Endodermal cell (in vitro differentiated cells): ENCODE measurements at regions not wholly inside any gene's neighbourhood (a gene's known extent, or its start where the extent isn't known, plus 50 kb on each side); places are given as distances from the start of the nearest gene placed in this dataset.
"Not testable (repeated sequence)": the region's sequence is repeated elsewhere in the genome, so short reads cannot be mapped to it uniquely, and the experiment has no call there.

Source experiments
- DNase-seq: peaks from one replicate; pipeline ENCODE4 v3.0.0-alpha.2; 2017
- H3K27ac ChIP-seq: 2 replicates; pipeline ENCODE4 v1.5.1; 2013; ENCODE audit warnings: mild to moderate bottlenecking, low read depth, low read length, moderate library complexity
- H3K27me3 ChIP-seq: 2 replicates; pipeline ENCODE4 v1.6.1; 2013; ENCODE audit warnings: mild to moderate bottlenecking, low read length, moderate library complexity; ENCODE audit not compliant: insufficient read depth, control insufficient read depth, poor library complexity, severe bottlenecking
- H3K36me3 ChIP-seq: 2 replicates; pipeline ENCODE4 v1.7.0; 2013; ENCODE audit warnings: mild to moderate bottlenecking, low read length, moderate library complexity; ENCODE audit not compliant: control insufficient read depth, insufficient read depth
- H3K4me1 ChIP-seq: one replicate; pipeline ENCODE4 v1.7.0; 2013; ENCODE audit warnings: low read length; ENCODE audit not compliant: control insufficient read depth, insufficient read depth
- H3K4me3 ChIP-seq: 2 replicates; pipeline ENCODE4 v1.5.1; 2013; ENCODE audit warnings: mild to moderate bottlenecking, low read length, moderate library complexity
- H3K9ac ChIP-seq: 2 replicates; pipeline ENCODE4 v1.6.1; 2013; ENCODE audit warnings: mild to moderate bottlenecking, low read length, moderate library complexity; ENCODE audit not compliant: poor library complexity, severe bottlenecking; ENCODE audit errors: extremely low read depth
- H3K9me3 ChIP-seq: 2 replicates; pipeline ENCODE4 v1.6.1; 2013; ENCODE audit warnings: mild to moderate bottlenecking, low read length, moderate library complexity; ENCODE audit not compliant: control insufficient read depth
- H3K27ac Mint-ChIP-seq: 2 replicates; pipeline ENCODE4 v1.8.0; 2020; ENCODE audit warnings: mixed read lengths
- H3K27me3 Mint-ChIP-seq: 2 replicates; pipeline ENCODE4 v1.8.0; 2021; ENCODE audit warnings: mild to moderate bottlenecking, mixed read lengths; ENCODE audit not compliant: insufficient read depth
- H3K36me3 Mint-ChIP-seq: 2 replicates; pipeline ENCODE4 v1.8.0; 2020; ENCODE audit warnings: low read depth, mixed read lengths
- H3K4me1 Mint-ChIP-seq: 2 replicates; pipeline ENCODE4 v1.8.0; 2020; ENCODE audit warnings: mixed read lengths
- H3K4me3 Mint-ChIP-seq: 2 replicates; pipeline ENCODE4 v1.8.0; 2020; ENCODE audit warnings: mild to moderate bottlenecking, moderate library complexity, mixed read lengths
- H3K9me3 Mint-ChIP-seq: 2 replicates; pipeline ENCODE4 v1.8.0; 2020; ENCODE audit warnings: mild to moderate bottlenecking, mixed read lengths
- WGBS, 2 experiments: methylation state at CpG; one replicate each; pipeline versions ENCODE4 v1.1.5 to v1.1.7; 2013; ENCODE audit warnings: missing lambda C conversion rate in 2 of 2, mixed read lengths in 1 of 2; ENCODE audit not compliant: insufficient coverage in 1 of 2, insufficient read length in 1 of 2; 5-methylcytosine and 5-hydroxymethylcytosine counted together
- TF ChIP-seq, protein P1 (sequence below): fragments of 200-600 bp; sonication (generic); conservative IDR thresholded peaks from 2 replicates; pipeline ENCODE4 v1.5.0; 2021; ENCODE audit warnings: antibody characterized with exemption, mild to moderate bottlenecking

DNA sequence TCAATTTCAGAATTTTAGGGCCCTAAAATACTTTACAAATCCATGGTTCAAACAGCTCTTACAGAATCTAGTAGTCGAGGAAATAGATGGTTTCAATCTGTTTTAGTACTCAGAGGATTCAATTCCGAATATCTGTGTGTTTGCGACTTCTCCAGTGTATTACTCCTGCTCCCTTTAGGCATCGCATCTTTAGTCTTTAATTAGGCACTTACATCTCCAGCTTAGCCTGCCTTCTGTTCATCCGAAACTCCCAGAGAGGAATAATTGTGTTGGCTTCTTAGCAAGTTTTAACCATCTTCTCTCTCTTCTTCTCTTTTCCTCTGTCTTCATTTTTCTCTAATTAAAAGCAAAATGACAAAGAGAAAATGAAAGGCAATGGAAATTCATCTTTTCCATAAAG, 1901.3 kb upstream of the TENM3 start:
- no peak overlapping the region for H3K27ac ChIP-seq
- Mint-ChIP-seq H3K9me3 (no peaks in the 10 kb centered on the region), H3K27ac (no peak overlapping the region), H3K4me1 (no peaks in the 10 kb centered on the region), H3K27me3 (no peaks in the 10 kb centered on the region), H3K36me3 (no peaks in the 10 kb centered on the region), H3K4me3 (no peak overlapping the region)
- H3K27me3 ChIP-seq: no peaks in the 10 kb centered on the region
- H3K4me1 ChIP-seq: no peaks in the 10 kb centered on the region
- DNase-seq: no peak
- WGBS, 2 experiments: 90 to 100% methylated on average over 3 to 5 of the region's 5 CpGs
- TF ChIP-seq, protein P1, sequence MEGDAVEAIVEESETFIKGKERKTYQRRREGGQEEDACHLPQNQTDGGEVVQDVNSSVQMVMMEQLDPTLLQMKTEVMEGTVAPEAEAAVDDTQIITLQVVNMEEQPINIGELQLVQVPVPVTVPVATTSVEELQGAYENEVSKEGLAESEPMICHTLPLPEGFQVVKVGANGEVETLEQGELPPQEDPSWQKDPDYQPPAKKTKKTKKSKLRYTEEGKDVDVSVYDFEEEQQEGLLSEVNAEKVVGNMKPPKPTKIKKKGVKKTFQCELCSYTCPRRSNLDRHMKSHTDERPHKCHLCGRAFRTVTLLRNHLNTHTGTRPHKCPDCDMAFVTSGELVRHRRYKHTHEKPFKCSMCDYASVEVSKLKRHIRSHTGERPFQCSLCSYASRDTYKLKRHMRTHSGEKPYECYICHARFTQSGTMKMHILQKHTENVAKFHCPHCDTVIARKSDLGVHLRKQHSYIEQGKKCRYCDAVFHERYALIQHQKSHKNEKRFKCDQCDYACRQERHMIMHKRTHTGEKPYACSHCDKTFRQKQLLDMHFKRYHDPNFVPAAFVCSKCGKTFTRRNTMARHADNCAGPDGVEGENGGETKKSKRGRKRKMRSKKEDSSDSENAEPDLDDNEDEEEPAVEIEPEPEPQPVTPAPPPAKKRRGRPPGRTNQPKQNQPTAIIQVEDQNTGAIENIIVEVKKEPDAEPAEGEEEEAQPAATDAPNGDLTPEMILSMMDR: no peak
- no peak overlapping the region for H3K4me3 ChIP-seq
- H3K9ac ChIP-seq: no peak overlapping the region
- H3K9me3 ChIP-seq: no peaks in the 10 kb centered on the region
- H3K36me3 ChIP-seq: no peaks in the 10 kb centered on the region

DNA sequence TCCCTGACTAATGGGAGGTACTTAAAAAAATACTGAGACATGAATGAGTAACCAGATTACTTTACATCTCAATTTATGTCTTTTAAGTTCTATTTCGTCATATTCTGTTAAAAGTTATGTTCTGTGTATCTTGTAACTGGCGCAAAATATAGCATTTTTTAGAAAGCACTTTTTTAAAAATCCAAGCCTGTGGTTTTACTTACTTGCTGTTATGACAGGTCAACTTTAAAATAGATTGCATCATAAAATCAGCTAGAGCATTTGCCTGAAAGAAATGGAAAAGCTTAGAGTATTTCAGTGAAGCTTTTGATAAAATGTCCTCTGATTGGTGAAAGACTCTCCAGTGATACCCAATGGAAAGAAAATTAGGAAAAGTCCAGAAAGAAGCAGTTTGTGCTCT, 1892.3 kb upstream of the TENM3 start:
- H3K9me3 ChIP-seq: no peaks in the 10 kb centered on the region
- H3K9me3 Mint-ChIP-seq: no peaks in the 10 kb centered on the region
- no peaks in the 10 kb centered on the region for H3K27me3 Mint-ChIP-seq
- DNase-seq: no peak
- H3K4me3 ChIP-seq: no peak overlapping the region
- H3K36me3 ChIP-seq: no peaks in the 10 kb centered on the region
- H3K27me3 ChIP-seq: no peaks in the 10 kb centered on the region
- 86% methylated on average over 2 of the region's 2 CpGs; no CpG with 5 or more reads in 1 of the 2 experiments for WGBS, 2 experiments
- no peak overlapping the region for H3K27ac ChIP-seq
- no peaks in the 10 kb centered on the region for H3K4me1 ChIP-seq
- H3K36me3 Mint-ChIP-seq: no peaks in the 10 kb centered on the region
- H3K4me3 Mint-ChIP-seq: no peak overlapping the region
- no peak overlapping the region for H3K27ac Mint-ChIP-seq
- no peaks in the 10 kb centered on the region for H3K4me1 Mint-ChIP-seq
- no peak overlapping the region for H3K9ac ChIP-seq
- TF ChIP-seq, protein P1: no peak

DNA sequence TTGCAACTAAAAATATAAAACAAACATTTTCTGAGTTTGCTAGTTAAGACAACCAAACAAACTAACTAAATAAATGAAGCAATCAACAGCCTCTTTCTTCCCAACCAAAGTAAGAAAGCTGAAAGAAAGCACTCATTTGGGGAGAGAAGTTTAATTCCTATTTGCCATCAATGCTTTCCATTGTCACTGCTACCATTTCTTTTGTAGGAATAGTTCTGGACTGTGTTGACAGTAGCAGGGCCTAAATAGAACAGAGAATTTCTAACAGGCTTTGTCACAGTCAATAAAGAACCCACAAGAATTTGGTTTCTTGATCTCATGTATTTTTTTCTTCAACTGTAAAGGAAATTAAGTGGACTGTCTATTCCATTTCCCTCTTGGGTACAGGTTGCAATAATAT, 1886.4 kb upstream of the TENM3 start:
- H3K27me3 Mint-ChIP-seq: no peaks in the 10 kb centered on the region
- no peaks in the 10 kb centered on the region for H3K9me3 ChIP-seq
- H3K9me3 Mint-ChIP-seq: peaks cover 7% of the 10 kb centered on the region
- no peak for DNase-seq
- H3K4me3 Mint-ChIP-seq: no peak overlapping the region
- no peaks in the 10 kb centered on the region for H3K36me3 Mint-ChIP-seq
- no peak overlapping the region for H3K4me3 ChIP-seq
- no peak overlapping the region for H3K9ac ChIP-seq
- H3K27ac Mint-ChIP-seq: no peak overlapping the region
- TF ChIP-seq, protein P1: no peak
- no peaks in the 10 kb centered on the region for H3K27me3 ChIP-seq
- H3K36me3 ChIP-seq: no peaks in the 10 kb centered on the region
- no peaks in the 10 kb centered on the region for H3K4me1 ChIP-seq
- H3K4me1 Mint-ChIP-seq: no peaks in the 10 kb centered on the region
- H3K27ac ChIP-seq: no peak overlapping the region

DNA sequence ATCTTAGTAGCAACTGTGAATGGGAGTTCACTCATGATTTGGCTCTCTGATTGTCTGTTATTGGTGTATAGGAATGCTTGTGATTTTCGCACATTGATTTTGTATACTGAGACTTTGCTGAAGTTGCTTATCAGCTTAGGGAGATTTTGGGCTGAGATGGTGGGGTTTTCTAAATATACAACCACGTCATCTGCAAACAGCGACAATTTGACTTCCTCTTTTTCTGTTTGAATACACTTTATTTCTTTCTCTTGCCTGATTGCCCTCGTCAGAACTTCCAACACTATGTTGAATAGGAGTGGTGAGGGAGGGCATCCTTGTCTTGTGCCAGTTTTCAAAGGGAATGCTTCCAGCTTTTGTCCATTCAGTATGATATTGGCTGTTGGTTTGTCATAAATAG, 1883.1 kb upstream of the TENM3 start:
- H3K9me3 Mint-ChIP-seq: not testable (repeated sequence)

More for the DNA sequence above, 1883.1 kb upstream of the TENM3 start:
- not testable (repeated sequence) for H3K27ac Mint-ChIP-seq, H3K9me3 ChIP-seq, H3K36me3 ChIP-seq, H3K4me3 ChIP-seq, H3K4me1 Mint-ChIP-seq, H3K4me3 Mint-ChIP-seq, H3K27me3 ChIP-seq, H3K27me3 Mint-ChIP-seq, H3K36me3 Mint-ChIP-seq, DNase-seq, H3K9ac ChIP-seq, H3K4me1 ChIP-seq, H3K27ac ChIP-seq
- WGBS, 2 experiments: 94 to 100% methylated on average over 1 to 2 of the region's 4 CpGs
